WTC11 (cell line): ENCODE measurements at regions not wholly inside any gene's neighbourhood (a gene's known extent, or its start where the extent isn't known, plus 50 kb on each side); places are given as distances from the start of the nearest gene placed in this dataset.

ENCODE experiments used
- ATAC-seq: fragments of 200-7000 bp; cut with Tn5 transposase; 2 replicates; pipeline ENCODE4 v1.10.0; 2021; ENCODE audit warnings: mild to moderate bottlenecking, moderate library complexity
- CTCF ChIA-PET: fragments of 300-600 bp; sonication (Branson Sonifier 250); formaldehyde crosslinking; loops from one replicate; lab custom pipeline; 2021; ENCODE audit warnings: antibody characterized with exemption; lab: Charles Lee
- POLR2A ChIA-PET: fragments of 350-600 bp; sonication (Branson Sonifier 250); formaldehyde crosslinking; loops from one replicate; lab custom pipeline; 2021; ENCODE audit warnings: antibody characterized with exemption; lab: Charles Lee
- DNase-seq: peaks from one replicate; pipeline ENCODE4 v3.0.0; 2021; ENCODE audit warnings: low spot score
- H3K27ac Mint-ChIP-seq: 2 replicates; pipeline ENCODE4 v1.8.0; 2021; ENCODE audit warnings: mixed read lengths
- H3K27me3 Mint-ChIP-seq: 2 replicates; pipeline ENCODE4 v1.8.0; 2021; ENCODE audit warnings: low read depth, mild to moderate bottlenecking, moderate library complexity, mixed read lengths
- H3K36me3 Mint-ChIP-seq: 2 replicates; pipeline ENCODE4 v1.8.0; 2021; ENCODE audit warnings: mixed read lengths
- H3K4me1 Mint-ChIP-seq: 2 replicates; pipeline ENCODE4 v1.8.0; 2022; ENCODE audit warnings: mixed read lengths
- H3K4me3 Mint-ChIP-seq: 2 replicates; pipeline ENCODE4 v1.8.0; 2021; ENCODE audit warnings: mild to moderate bottlenecking, moderate library complexity, mixed read lengths
- H3K9me3 Mint-ChIP-seq: 2 replicates; pipeline ENCODE4 v1.8.0; 2021; ENCODE audit warnings: mixed read lengths
- ELF4 ChIP-seq: sonication (generic); formaldehyde crosslinking; IDR thresholded peaks from 2 replicates; pipeline ENCODE4 v1.8.1; 2022; ENCODE audit warnings: low read depth, mild to moderate bottlenecking, moderate library complexity, missing genetic modification reagents
- FOXJ3 ChIP-seq: sonication (generic); formaldehyde crosslinking; IDR thresholded peaks from 2 replicates; pipeline ENCODE4 v1.9.0; 2021; ENCODE audit warnings: missing genetic modification reagents, mild to moderate bottlenecking, borderline replicate concordance
- IRF2 ChIP-seq: sonication (generic); formaldehyde crosslinking; IDR thresholded peaks from 2 replicates; pipeline ENCODE4 v1.8.0; 2022; ENCODE audit warnings: low read depth, missing genetic modification reagents, borderline replicate concordance
- KAT7 ChIP-seq: sonication (generic); formaldehyde crosslinking; IDR thresholded peaks from 2 replicates; pipeline ENCODE4 v1.8.1; 2023; ENCODE audit warnings: missing genetic modification reagents, mild to moderate bottlenecking, borderline replicate concordance
- MXD4 ChIP-seq: fragments of 250-450 bp; sonication (Bioruptor Pico); IDR thresholded peaks from 2 replicates; pipeline ENCODE4 v1.8.0; 2021; ENCODE audit warnings: mild to moderate bottlenecking, moderate library complexity, borderline replicate concordance
- NFATC4 ChIP-seq: fragments of 250-450 bp; sonication (Bioruptor Pico); IDR thresholded peaks from 2 replicates; pipeline ENCODE4 v1.9.0; 2021; ENCODE audit warnings: mild to moderate bottlenecking
- PRRX2 ChIP-seq: fragments of 250-450 bp; sonication (Bioruptor Pico); IDR thresholded peaks from 2 replicates; pipeline ENCODE4 v1.8.0; 2021; ENCODE audit warnings: mild to moderate bottlenecking
- TEAD4 ChIP-seq: sonication (generic); formaldehyde crosslinking; IDR thresholded peaks from 2 replicates; pipeline ENCODE4 v1.8.0; 2022; ENCODE audit warnings: mild to moderate bottlenecking, missing genetic modification reagents
- ZNF396 ChIP-seq: fragments of 250-450 bp; sonication (Bioruptor Pico); IDR thresholded peaks from 2 replicates; pipeline ENCODE4 v1.8.0; 2021; ENCODE audit warnings: mild to moderate bottlenecking, moderate library complexity, borderline replicate concordance
- ZNF416 ChIP-seq: fragments of 250-450 bp; sonication (Bioruptor Pico); IDR thresholded peaks from 2 replicates; pipeline ENCODE4 v1.9.0; 2021; ENCODE audit warnings: mild to moderate bottlenecking, inconsistent platforms
- TF ChIP-seq, protein P1 (sequence below): sonication (generic); formaldehyde crosslinking; IDR thresholded peaks from 2 replicates; pipeline ENCODE4 v1.8.0; 2022; ENCODE audit warnings: missing genetic modification reagents
- TF ChIP-seq, protein P2 (sequence below): sonication (generic); formaldehyde crosslinking; IDR thresholded peaks from 2 replicates; pipeline ENCODE4 v1.8.1; 2023; ENCODE audit warnings: mild to moderate bottlenecking, missing genetic modification reagents
- TF ChIP-seq, protein P3 (sequence below): sonication (generic); formaldehyde crosslinking; IDR thresholded peaks from 2 replicates; pipeline ENCODE4 v1.8.1; 2022; ENCODE audit warnings: low read depth, mild to moderate bottlenecking, moderate library complexity, missing genetic modification reagents, borderline replicate concordance
- TF ChIP-seq, protein P4 (sequence below): sonication (generic); formaldehyde crosslinking; IDR thresholded peaks from 2 replicates; pipeline ENCODE4 v1.8.0; 2022; ENCODE audit warnings: mild to moderate bottlenecking, missing genetic modification reagents

DNA sequence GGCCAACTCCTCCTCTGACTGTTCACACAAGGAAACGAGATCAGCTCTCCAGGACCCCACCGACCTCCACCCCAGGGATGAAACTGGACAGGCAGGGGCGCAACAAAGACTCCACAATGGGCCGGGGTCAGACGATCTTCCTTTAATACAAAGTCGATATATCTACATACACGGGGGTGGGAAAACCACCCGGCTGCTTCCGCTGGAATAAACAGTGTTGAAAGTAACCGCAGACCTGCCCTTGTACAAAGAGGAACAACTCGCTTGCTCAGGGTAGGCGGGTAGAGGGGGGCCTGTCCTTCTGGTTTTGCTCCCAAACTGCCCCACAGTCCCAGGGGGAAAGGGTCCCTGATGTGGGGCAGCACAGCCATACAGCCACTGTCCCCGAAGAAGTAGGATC, 135.2 kb downstream of the PTPRS start (continued):
- TF ChIP-seq IRF2 (no peak), FOXJ3 (CRISPR knock-in tag) (no peak), ELF4 (CRISPR knock-in tag) (no peak), TEAD4 (CRISPR knock-in tag) (no peak), NFATC4 (CRISPR knock-in tag) (no peak), MXD4 (CRISPR knock-in tag) (no peak), PRRX2 (CRISPR knock-in tag) (no peak), ZNF396 (CRISPR knock-in tag) (no peak), ZNF416 (CRISPR knock-in tag) (no peak), KAT7 (CRISPR knock-in tag) (no peak)
- TF ChIP-seq, protein P1, sequence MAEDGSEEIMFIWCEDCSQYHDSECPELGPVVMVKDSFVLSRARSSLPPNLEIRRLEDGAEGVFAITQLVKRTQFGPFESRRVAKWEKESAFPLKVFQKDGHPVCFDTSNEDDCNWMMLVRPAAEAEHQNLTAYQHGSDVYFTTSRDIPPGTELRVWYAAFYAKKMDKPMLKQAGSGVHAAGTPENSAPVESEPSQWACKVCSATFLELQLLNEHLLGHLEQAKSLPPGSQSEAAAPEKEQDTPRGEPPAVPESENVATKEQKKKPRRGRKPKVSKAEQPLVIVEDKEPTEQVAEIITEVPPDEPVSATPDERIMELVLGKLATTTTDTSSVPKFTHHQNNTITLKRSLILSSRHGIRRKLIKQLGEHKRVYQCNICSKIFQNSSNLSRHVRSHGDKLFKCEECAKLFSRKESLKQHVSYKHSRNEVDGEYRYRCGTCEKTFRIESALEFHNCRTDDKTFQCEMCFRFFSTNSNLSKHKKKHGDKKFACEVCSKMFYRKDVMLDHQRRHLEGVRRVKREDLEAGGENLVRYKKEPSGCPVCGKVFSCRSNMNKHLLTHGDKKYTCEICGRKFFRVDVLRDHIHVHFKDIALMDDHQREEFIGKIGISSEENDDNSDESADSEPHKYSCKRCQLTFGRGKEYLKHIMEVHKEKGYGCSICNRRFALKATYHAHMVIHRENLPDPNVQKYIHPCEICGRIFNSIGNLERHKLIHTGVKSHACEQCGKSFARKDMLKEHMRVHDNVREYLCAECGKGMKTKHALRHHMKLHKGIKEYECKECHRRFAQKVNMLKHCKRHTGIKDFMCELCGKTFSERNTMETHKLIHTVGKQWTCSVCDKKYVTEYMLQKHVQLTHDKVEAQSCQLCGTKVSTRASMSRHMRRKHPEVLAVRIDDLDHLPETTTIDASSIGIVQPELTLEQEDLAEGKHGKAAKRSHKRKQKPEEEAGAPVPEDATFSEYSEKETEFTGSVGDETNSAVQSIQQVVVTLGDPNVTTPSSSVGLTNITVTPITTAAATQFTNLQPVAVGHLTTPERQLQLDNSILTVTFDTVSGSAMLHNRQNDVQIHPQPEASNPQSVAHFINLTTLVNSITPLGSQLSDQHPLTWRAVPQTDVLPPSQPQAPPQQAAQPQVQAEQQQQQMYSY (CRISPR knock-in tag) = no peak
- TF ChIP-seq, protein P2, sequence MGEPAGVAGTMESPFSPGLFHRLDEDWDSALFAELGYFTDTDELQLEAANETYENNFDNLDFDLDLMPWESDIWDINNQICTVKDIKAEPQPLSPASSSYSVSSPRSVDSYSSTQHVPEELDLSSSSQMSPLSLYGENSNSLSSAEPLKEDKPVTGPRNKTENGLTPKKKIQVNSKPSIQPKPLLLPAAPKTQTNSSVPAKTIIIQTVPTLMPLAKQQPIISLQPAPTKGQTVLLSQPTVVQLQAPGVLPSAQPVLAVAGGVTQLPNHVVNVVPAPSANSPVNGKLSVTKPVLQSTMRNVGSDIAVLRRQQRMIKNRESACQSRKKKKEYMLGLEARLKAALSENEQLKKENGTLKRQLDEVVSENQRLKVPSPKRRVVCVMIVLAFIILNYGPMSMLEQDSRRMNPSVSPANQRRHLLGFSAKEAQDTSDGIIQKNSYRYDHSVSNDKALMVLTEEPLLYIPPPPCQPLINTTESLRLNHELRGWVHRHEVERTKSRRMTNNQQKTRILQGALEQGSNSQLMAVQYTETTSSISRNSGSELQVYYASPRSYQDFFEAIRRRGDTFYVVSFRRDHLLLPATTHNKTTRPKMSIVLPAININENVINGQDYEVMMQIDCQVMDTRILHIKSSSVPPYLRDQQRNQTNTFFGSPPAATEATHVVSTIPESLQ (CRISPR knock-in tag) = no peak
- TF ChIP-seq, protein P3, sequence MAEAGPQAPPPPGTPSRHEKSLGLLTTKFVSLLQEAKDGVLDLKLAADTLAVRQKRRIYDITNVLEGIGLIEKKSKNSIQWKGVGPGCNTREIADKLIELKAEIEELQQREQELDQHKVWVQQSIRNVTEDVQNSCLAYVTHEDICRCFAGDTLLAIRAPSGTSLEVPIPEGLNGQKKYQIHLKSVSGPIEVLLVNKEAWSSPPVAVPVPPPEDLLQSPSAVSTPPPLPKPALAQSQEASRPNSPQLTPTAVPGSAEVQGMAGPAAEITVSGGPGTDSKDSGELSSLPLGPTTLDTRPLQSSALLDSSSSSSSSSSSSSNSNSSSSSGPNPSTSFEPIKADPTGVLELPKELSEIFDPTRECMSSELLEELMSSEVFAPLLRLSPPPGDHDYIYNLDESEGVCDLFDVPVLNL (CRISPR knock-in tag) = no peak
- TF ChIP-seq, all 79 proteins: peak for 0

DNA sequence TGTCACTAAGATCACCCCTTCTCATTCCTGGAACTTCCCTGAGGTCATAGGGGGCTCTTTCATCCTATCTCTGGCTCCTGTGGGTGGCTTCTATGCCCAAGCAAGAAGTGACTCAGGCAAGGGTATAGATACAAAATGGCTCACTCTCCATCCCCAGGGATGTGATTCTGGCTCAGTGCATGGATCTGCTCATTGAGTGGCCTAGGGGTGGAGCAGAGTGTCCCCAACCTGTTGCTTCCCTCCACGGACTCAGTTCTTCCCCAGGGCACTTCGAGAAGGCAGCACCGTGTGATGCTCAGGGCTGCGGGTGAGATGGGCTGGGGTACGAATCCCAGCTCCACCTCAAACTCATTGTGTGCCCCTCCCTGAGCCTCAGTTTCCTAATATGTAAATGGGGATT, 136.4 kb downstream of the PTPRS start:
- no peak for DNase-seq
- Mint-ChIP-seq H3K4me1 (no peaks in the 10 kb centered on the region), H3K27ac (no peak overlapping the region), H3K27me3 (no peaks in the 10 kb centered on the region), H3K4me3 (no peak overlapping the region), H3K9me3 (peaks cover 20% of the 10 kb centered on the region), H3K36me3 (peaks cover 29% of the 10 kb centered on the region)
- TF ChIP-seq, protein P4, sequence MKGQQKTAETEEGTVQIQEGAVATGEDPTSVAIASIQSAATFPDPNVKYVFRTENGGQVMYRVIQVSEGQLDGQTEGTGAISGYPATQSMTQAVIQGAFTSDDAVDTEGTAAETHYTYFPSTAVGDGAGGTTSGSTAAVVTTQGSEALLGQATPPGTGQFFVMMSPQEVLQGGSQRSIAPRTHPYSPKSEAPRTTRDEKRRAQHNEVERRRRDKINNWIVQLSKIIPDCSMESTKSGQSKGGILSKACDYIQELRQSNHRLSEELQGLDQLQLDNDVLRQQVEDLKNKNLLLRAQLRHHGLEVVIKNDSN (CRISPR knock-in tag) = no peak
- no peak for TF ChIP-seq IRF2
- ChIA-PET POLR2A (no interaction called here), CTCF (interaction anchor here (0.6 to 1.3 kb wide), 2 partner anchors 12 to 330 kb away, joined by 3 to 4 read pairs; no protein-coding TSS in a partner anchor)
- no peak for ATAC-seq
